Left cardiac atrium (tissue), 4 donors: ENCODE measurements at regions not wholly inside any gene's neighbourhood (a gene's known extent, or its start where the extent isn't known, plus 50 kb on each side); places are given as distances from the start of the nearest gene placed in this dataset.

ENCODE experiments used
- ATAC-seq, 2 donors: fragments of 200-7000 bp; cut with Tn5 transposase; one replicate each; pipeline ENCODE4 v1.9.1; 2020; ENCODE audit warnings: mild to moderate bottlenecking in 2 of 2, moderate library complexity in 2 of 2
- DNase-seq: peaks from one replicate; pipeline ENCODE4 v3.0.0-alpha.2; 2020
- intact Hi-C, 2 donors: fragments of 100-400 bp; cut with DNase I; formaldehyde crosslinking; loops; one replicate each; pipeline versions ENCODE4 v1.14.1 to v1.15.1; 2022 to 2023
- donor health status: DM: no; HTN: yes; CAD: no.
- donor health status: DM: no; HTN: yes; CAD: no; lungs with severe emphysema.
- donor health status: DM: yes; HTN: yes; CAD: no.
- donor health status: Dilated cardiomyopathy.

GRCh38 chr7:115132096-115132495, 210.2 kb downstream of the MDFIC start:
- DNase-seq (no peak), ATAC-seq (no peak)
- intact Hi-C loops: no loop called here

GRCh38 chr7:115128154-115128553, 206.3 kb downstream of the MDFIC start:
- ATAC-seq: no peak
- intact Hi-C loops: no loop called here
- no peak for DNase-seq

- intact Hi-C loops: no loop called here
- no peak for ATAC-seq
- no peak for DNase-seq
Observed at GRCh38 chr7:115127399-115128021, 205.6 kb downstream of the MDFIC start.

- intact Hi-C loops: no loop called here
- DNase-seq (no peak), ATAC-seq (no peak)
Observed at GRCh38 chr7:115125750-115126149, 203.9 kb downstream of the MDFIC start.

- DNase-seq (no peak), ATAC-seq (peak in 1 of 2 donors; percentile 44)
- intact Hi-C loops: no loop called here
Observed at GRCh38 chr7:115125312-115125711, 203.4 kb downstream of the MDFIC start.

GRCh38 chr7:115124409-115124939, 202.6 kb downstream of the MDFIC start:
- peak; percentile 48 for DNase-seq
- ATAC-seq: peak; percentile 88 to 91
- intact Hi-C loops: no loop called here

GRCh38 chr7:115123441-115123840, 201.5 kb downstream of the MDFIC start:
- no peak for DNase-seq
- intact Hi-C loops: no loop called here
- ATAC-seq: no peak

GRCh38 chr7:115122388-115122787, 200.5 kb downstream of the MDFIC start:
- intact Hi-C loops: no loop called here
- DNase-seq (no peak), ATAC-seq (no peak)

- ATAC-seq (no peak), DNase-seq (no peak)
- intact Hi-C loops: no loop called here
Observed at GRCh38 chr7:115117748-115118147, 195.9 kb downstream of the MDFIC start.

- ATAC-seq (no peak), DNase-seq (no peak)
- intact Hi-C loops: no loop called here
Observed at GRCh38 chr7:115116773-115117715, 195.2 kb downstream of the MDFIC start.

- intact Hi-C loops: no loop called here
- no peak for DNase-seq
- no peak for ATAC-seq
Observed at GRCh38 chr7:115113776-115114175, 191.9 kb downstream of the MDFIC start.

- intact Hi-C loops: no loop called here
- ATAC-seq: no peak
- DNase-seq: no peak
Observed at GRCh38 chr7:115113131-115113530, 191.2 kb downstream of the MDFIC start.

- ATAC-seq (no peak), DNase-seq (no peak)
- intact Hi-C loops: no loop called here
Observed at GRCh38 chr7:115110523-115110922, 188.6 kb downstream of the MDFIC start.

GRCh38 chr7:115106316-115106715, 184.4 kb downstream of the MDFIC start:
- ATAC-seq (no peak), DNase-seq (no peak)
- intact Hi-C loops: no loop called here

- intact Hi-C loops: no loop called here
- no peak for ATAC-seq
- no peak for DNase-seq
Observed at GRCh38 chr7:115102738-115103137, 180.8 kb downstream of the MDFIC start.

- intact Hi-C loops: no loop called here
- DNase-seq (no peak), ATAC-seq (no peak)
Observed at GRCh38 chr7:115101199-115101598, 179.3 kb downstream of the MDFIC start.

- peak in 1 of 2 donors; percentile 93 for ATAC-seq
- intact Hi-C loops: no loop called here
Observed at GRCh38 chr7:115099906-115100305, 178.0 kb downstream of the MDFIC start.

GRCh38 chr7:115097175-115097671, 175.3 kb downstream of the MDFIC start:
- intact Hi-C loops: no loop called here
- DNase-seq: no peak
- ATAC-seq: no peak

More at GRCh38 chr7:115099906-115100305, 178.0 kb downstream of the MDFIC start:
- no peak for DNase-seq

- ATAC-seq (peak; percentile 55 to 78), DNase-seq (peak; percentile 30)
- intact Hi-C loops: no loop called here
Observed at GRCh38 chr7:115096262-115096661, 174.4 kb downstream of the MDFIC start.

- intact Hi-C loops: no loop called here
Observed at GRCh38 chr7:115094163-115094562, 172.3 kb downstream of the MDFIC start.

More at GRCh38 chr7:115094163-115094562, 172.3 kb downstream of the MDFIC start:
- DNase-seq (no peak), ATAC-seq (no peak)
